GM19438 (cell line): ENCODE measurements at regions not wholly inside any gene's neighbourhood (a gene's known extent, or its start where the extent isn't known, plus 50 kb on each side); places are given as distances from the start of the nearest gene placed in this dataset.

Source experiments
- ATAC-seq: cut with Tn5 transposase; IDR thresholded peaks from one replicate; pipeline ENCODE4 v1.9.1; 2021; ENCODE audit warnings: low read depth; ENCODE audit not compliant: unreplicated experiment

DNA sequence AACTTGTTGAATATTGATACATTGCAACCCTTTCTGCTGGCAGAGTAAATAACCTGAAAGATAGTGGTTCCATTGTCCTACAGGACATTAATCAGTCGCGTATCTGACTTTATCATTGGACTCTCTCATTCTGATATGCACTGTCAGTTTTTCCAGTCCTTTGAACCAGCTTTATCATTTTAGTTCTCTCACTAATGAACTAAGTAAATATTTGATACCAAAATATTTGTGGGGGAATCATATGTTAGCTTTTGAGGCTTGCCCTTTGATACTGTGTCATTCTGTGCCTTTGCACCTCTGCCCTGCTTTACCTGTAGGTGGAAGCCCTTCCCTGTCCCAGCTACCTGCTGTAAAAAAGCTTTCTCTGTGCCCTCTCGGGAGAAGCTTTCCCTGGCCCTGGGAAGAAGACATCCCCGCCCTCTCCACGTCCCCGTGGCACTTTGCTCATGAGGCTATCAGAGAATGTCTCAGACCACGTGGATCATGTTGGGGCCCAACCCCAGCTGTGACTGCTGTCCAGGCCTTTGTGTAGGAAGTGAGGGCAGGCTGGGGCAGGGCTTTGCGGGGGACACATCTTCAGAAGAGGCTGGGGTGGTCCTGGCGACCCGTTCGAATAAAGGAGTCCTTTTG, 117.8 kb upstream of the NXT1 start:
- no peak for ATAC-seq

DNA sequence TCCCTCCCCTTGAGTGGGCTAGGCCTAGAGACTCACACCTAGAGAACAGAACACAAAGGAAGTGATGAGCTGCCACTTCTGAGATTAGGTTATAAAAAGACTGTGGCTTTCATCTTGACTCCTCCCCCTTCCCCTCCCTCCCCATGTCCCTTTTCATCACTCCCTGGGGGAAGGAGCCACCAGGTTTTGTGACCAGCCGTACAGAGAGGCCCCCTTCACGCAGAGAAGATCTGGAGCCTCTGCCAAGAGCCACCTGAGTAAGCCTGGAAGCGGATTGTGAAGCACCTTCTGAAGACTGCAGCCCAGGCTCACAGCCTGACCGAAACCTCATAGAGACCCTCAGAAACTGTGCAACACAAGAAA, 118.4 kb upstream of the NXT1 start:
- no peak for ATAC-seq

DNA sequence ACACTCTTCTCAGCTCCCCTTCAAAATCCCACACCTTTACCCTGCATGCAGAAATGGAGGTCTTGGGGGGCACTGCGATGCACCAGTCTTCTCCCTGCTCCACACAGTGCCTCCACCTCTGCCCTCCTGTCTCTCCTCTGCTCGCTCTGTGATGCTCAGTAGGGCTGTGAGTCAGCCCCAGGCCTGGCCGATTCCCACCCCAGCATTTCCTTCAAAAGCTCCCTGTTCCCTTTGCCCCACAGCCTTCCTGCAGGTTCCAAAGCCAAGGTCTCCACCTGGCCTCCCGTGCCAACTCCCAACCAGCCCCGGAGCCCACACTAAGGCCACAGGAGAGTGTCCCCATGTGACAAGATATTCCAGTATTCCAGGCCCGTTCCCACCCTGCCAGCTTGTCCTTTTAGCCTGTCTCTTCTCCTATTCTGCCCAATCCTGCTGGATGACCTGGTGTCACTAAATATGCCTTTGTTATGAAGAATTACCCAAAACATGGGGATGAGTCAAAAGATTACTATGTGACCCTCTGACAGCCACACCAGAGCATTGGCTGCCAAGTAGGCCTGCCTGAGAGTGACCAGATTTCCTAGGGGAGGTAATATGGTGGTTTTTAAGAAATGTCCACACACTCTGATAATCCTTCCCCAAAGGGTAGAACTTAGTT, 118.9 kb upstream of the NXT1 start:
- ATAC-seq: no peak

DNA sequence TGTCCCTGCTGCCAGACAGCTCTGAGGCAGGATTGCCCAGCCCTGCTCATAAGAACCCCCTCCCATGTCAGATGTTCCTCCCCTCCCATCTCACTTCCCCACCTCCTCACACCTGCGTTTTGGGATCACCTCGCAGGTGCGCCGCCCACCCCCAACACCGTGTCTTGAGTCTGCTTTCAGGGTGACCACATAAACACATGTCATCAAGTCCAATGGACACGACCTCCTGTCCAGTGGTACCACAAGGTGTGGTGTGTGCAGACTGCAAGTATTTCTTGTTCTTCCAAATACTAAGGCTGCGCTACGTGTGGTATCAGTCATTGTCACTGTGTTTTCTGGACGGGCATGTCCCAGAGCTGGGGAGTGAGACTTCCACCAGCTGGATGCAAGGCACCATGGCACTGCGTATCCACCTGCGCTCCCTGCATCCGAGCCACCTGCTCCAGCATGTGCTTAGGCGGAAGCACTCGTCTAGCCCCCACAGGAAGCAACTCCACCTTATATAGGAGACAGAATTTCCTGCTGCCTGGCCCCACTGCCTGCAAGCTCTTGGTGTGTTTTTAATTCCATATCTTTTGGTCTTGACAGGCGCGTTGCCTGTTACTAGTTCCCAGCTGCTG, 119.7 kb upstream of the NXT1 start:
- ATAC-seq: no peak

DNA sequence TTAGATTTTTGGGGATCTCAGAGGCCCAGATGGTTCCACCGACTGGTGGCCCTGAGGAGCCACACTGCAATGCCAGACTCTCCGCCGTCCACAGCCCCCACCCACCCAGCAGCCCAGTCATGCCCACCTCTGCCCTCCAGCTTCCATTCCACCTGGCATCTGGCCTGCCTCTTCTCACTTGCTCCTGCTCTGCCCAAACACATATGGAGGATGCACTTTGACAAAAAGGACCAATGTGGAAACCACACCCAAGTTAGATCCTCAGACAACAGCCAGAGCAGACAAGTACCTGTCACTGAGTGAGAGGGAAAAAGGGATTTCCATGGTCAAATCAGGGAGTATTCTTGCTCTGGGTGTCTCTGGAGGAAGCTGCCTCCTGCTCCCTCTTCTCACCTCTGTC, 120.6 kb upstream of the NXT1 start:
- no peak for ATAC-seq

DNA sequence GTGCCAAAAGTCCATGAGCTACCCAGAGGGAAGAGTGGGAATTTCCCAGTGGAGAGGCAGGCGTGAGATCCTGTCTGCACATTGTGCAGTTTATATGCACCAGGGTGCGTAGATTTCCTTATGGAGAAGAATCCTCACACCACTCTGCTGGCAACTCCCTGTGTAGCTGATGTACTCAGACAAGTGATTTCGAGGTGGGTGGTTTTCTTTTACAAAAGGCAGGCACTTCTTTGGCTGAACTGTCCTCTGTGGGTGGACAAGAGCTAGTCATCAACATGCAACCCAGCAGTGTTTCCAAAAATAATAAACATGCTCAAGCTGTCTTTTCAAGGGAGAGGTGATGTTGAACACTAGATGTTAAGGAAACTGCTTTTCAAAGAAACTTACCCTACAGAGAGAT, 121.7 kb upstream of the NXT1 start:
- ATAC-seq: no peak

DNA sequence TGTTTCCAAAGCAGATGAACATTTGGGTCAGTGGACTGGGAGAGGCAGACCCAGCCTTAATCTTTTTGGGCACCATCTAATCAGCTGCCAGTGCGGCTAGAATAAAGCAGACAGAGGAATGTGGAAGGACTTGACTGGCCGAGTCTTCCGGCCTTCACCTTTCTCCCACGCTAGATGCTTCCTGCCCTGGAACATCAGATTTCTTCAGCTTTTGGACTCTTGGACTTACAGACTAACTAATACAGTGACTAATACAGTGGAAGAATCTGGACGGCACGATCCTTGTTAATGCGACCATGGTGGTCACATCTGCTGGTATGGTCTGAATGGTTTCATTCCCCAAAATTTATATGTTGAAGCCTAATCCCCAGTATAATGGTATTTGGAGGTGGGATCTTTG, 122.6 kb upstream of the NXT1 start:
- no peak for ATAC-seq

DNA sequence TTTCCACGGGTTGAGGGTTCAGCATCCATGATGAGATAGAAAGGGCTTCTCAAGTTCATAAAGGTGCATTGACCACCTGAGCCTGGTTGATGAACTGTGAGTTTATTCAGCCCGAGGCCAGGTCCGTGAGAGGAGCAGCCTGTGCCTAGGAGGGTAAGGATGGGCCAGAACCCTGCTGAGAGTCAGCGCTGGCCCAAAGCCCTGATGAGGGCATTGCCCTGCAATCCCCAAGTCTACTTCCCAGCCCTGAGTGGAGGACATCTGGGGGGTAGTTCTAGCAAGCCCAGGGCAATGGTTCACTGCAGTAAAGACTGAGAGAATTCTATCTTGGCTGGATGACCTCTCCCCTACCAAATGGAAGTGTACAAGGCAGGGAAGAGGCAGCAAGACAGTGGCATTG, 123.3 kb upstream of the NXT1 start:
- ATAC-seq: no peak

DNA sequence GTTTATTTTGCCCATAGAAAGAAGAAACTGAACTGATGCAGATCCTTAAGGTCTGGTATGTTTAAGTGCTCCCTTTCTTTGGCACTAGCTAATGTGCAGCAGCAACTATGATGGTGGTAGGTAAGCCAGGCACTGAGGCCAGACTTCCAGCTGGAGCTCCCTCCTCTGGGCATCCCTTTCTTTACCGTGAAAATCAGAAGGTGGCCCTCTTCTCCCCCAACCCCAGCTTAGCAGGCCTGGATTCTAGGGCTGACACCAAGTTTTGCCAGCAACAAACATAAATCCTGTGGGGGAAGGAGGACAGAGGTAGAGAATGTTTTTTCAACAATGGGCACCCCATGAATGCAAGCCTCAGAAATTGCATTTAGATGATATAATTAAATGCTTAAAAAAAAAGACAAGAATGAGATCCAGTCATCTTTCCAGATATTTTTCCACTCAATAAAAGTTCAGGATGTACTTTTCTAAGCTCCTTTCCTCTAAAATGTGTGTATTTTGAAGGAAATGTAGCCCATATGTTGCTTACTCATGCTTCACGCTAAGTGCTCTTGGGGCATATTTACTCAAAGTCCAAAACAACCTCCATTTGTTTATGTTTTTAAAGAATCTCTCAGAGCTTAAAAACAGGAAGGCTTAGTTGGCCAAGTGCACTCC, 123.9 kb upstream of the NXT1 start:
- ATAC-seq: no peak

DNA sequence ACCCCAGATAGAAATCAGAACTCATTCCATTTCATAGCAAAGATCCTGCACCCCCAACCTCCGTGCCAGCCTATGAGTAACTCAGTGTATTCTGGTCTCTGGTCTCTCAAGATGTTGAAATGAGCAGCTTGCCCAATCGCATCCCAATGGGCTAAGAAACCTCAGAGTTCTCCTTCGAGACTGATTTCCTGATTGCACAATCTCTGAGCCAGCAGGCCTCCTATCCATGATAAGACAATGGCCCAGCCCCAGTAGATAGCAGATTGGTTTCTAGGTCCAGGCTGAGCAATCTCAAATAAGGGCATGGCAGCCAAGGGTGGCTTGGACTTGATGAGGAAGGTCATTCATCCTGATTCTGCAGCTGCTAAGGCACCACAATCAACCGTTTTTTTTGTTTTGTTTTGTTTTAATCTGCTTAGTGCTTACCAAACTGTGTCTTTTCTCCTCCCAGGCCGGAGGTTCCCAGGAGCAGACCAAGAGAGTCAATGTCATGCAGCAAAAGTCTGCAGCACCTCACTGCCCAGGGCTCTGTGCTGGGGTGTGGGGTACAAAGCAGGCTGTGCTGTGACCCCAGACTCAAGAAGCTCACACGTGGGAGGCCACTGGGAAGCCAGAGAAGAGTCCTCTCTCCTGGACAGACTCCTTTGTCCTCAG, 125.1 kb upstream of the NXT1 start:
- ATAC-seq: no peak

DNA sequence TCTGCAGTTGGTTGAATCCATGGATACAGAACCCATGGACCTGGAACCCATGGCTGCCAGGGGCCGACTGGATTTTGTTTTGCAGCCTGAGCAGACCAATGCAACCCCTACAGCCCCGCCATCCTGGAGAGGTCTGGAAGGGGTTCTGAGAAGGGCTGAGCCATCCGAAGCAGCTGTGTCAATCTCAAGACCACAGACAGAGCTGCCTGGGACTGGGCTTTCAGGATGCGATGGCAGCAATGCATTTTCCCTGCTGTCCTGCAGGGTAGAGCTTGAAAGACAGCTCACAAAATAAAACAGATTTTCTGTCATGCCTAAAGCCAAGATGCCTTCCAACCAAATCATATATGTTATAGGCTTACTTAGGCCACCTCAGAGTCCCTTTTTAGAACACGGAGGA, 125.8 kb upstream of the NXT1 start:
- no peak for ATAC-seq

DNA sequence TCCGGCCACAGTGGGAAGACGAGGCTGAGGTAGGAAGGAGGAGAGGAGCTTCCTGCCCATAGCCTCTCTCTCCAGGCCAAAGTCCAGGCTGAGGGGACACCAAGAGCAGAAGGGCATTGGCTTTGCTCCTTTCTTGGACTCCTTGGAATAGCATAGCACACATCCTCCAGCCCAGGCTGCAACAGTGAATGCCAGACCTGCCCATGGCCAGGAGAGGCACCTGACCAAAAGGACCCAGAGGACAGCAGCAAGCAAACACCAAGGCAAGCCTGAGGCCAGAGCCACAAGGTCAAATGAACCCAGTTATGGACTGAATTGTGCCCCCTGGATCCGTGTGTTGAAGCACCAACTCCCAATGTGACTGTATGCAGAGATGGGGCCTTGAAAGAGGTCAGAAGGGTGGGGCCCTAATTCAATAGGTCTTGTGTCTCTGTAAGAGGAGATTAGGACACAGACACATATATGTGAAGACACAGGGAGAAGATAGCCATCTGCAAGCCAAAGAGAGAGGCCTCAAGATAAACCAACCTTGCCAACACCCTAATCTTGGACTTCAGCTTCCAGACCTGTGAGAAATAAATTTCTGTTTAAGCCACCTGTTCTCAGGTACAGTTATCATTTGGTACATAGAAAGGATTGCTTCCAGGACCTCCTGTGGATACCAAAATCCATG, 126.5 kb upstream of the NXT1 start:
- ATAC-seq: no peak

DNA sequence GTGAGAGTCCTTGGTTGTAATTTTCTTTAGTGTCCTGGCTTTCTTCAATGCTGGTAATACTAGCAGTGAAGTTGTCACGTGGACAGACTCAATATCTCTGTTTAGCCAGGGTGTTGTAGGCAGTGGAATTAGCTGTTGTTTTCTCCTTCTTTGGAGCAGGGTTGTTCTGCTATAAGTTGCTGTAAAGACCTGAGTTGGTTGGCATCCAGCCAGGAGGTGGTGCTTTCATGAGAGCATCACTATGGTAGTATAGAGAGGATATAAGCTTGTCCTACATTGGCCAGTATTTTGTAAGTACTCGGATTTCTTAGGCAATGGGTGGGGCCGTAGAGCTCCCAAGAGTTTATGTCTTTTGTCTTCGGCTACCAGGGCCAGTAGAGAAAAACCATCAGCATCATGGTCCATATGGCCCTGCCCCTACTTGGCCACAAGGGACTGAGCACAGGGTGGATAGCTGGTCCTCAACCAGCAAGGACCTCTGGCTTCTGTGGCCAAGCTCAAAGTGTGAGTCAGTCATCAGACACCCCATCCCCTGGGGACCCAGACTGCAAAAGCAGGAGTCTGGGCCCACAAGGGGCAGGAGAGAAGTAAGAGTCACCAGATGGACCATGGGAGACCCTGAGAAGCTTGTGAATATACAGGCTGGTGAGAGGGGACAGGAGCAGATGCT, 127.9 kb upstream of the NXT1 start:
- ATAC-seq: no peak

DNA sequence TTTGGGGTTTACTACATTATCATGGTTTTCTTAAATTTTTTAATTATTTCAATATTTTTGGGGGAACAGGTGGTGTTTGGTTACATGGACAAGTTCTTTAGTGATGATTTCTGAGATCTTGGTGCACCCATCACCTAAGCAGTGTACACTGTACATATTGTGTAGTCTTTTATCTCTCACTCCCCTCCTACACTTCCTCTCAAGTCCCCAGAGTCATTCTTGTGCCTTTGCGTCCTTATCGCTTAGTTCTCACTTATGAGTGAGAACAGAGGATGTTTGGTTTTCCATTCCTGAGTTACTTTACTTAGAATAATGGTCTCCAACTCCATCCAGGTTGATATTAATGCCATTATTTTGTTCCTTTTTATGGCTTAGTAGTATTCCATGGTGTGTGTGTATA, 130.9 kb upstream of the CD93 start:
- no peak for ATAC-seq

DNA sequence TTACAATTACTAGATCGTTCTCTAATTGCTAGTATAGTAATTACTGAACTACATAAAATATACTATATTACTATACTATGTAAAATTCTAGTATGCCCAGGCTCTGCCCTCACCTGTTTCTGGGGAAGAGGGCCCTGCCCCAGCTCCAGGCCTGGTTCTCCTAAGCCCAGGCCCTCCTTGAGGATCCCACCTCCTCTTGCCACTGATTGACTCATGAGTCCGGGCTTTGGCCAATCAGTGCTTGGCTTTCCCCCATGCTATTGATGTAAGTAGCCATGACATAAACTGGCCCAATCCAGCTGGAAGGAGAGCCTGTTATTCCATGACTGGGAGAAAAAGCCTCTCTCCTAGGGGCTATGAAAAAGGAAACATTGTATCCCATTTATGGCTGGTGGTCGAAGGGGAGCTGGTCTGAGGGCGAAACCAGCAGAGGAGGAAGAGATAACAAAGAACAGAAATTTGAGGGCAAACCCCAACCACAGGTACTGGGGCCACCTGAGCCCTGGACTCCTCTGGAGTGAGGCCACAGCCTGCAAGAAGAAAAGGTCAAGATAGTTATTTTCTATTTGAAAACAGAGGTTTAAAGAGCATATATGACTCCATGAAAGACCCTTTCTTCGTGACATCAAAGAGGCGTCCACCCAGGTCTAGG, 129.3 kb upstream of the CD93 start:
- no peak for ATAC-seq

DNA sequence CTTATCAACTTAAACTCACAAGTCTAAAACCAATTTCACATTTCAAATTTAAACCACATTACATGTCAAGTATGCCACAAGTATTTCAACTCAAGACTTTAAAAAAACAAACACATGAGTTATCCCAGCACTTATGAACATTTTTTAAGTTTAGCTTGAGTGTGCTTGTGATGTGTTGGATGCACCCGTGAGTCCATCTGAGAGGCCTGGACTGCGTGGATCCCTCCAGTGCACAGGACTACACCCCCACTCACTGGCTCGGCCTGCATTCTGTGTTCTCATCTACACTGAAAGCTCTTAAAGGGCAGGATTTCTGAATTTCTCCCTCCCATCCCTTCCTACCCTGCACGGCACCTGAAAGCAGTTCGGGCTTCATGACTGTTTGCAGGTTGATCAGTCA, 128.8 kb upstream of the CD93 start:
- ATAC-seq: no peak

DNA sequence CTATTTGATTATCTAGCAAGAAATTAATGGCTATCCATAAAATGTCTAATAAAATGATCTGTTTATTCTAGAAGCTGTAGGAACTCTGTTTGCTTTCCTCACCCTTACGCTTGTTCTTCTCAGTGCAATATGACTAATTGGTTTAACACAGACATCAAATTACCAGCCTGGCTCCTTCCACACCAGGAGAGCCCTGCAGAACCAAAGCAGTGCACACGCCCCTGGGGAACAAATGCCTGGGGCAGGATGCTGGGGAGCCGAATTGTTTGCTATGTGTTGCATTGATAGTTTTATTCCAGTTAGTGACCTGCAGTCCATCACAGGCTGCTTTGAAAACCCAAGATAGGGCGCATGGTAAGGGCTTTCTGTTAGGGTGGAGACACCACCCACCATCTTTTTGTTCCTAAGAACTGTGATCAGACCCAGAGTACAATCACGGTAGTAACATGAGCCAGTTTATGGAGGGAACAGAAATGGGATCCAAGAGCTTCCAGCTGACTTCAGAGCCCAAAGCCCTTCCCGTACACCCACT, 126.4 kb upstream of the CD93 start:
- ATAC-seq: no peak

DNA sequence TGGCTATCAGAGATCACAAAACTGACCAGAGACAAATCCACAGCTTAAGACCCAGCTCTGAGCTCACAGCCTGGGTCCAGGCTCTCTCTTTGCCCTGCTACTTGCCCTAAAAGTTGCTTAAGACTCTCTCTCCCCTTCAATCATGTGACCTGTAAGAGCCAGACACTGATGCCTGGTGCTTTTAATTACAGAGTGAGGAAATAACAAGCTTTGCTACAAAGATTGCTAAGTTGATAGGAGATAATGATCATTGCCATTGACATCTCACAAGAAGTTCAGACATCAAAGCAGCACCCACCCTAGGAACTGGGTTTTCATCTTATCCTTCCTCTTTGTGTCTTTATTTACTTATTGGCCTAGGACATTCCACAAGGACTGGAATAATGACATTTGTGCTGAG, 125.9 kb upstream of the CD93 start:
- no peak for ATAC-seq

DNA sequence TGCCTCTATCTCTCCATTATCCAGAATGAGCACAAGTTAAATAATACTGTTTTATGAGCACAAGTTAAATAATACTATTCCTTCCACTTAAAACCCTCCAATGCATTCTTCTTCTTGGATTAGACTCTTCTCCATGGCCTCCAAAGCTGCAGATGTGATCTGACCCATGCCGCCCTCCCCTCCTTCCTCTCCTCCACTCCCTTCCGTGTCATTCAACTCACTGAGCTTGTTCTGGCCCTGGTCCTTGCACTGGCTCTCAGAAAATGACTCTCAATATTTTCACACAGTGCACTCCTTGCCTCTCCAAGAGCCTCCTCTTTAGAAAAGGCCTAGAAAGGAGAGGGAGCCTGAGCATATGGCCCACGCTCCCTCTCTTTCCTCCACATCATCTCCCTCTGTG, 125.0 kb upstream of the CD93 start:
- ATAC-seq: no peak
